Ovary (tissue), 3 donors: ENCODE measurements at regions not wholly inside any gene's neighbourhood (a gene's known extent, or its start where the extent isn't known, plus 50 kb on each side); places are given as distances from the start of the nearest gene placed in this dataset.

Experiments
- POLR2A ChIP-seq: fragments of 450-650 bp; IDR thresholded peaks from one replicate; pipeline ENCODE4 v1.6.1; 2017; ENCODE audit warnings: antibody characterized with exemption, mild to moderate bottlenecking, moderate library complexity
- TF ChIP-seq, protein P1 (sequence below), 3 donors: fragments of 450-650 bp in 2 of 3; fragments of 200-600 bp in 1 of 3; IDR thresholded peaks; one replicate each; pipeline versions ENCODE4 v1.5.1 to v1.8.0; 2016 to 2022; ENCODE audit warnings: antibody characterized with exemption in 3 of 3, mild to moderate bottlenecking in 1 of 3
- donor health status: DM: no; HTN: no; CAD: no.

DNA sequence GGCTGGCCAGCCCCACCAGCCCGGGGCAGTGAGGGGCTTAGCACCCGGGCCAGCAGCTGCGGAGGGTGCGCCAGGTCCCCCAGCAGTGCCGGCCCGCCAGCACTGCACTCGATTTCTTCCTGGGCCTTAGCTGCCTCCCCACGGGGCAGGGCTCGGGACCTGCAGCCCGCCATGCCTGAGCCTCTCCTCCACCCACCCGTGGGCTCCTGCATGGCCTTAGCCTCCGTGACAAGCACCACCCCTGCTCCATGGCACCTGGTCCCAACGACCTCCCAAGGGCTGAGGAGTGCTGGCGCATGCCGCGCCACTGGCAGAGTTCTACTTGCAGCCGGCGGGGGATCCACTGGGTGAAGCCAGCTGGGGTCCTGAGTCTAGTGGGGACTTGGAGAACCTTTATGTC, 452.6 kb downstream of the AGTPBP1 start:
- no peak for TF ChIP-seq POLR2A
- TF ChIP-seq, protein P1, sequence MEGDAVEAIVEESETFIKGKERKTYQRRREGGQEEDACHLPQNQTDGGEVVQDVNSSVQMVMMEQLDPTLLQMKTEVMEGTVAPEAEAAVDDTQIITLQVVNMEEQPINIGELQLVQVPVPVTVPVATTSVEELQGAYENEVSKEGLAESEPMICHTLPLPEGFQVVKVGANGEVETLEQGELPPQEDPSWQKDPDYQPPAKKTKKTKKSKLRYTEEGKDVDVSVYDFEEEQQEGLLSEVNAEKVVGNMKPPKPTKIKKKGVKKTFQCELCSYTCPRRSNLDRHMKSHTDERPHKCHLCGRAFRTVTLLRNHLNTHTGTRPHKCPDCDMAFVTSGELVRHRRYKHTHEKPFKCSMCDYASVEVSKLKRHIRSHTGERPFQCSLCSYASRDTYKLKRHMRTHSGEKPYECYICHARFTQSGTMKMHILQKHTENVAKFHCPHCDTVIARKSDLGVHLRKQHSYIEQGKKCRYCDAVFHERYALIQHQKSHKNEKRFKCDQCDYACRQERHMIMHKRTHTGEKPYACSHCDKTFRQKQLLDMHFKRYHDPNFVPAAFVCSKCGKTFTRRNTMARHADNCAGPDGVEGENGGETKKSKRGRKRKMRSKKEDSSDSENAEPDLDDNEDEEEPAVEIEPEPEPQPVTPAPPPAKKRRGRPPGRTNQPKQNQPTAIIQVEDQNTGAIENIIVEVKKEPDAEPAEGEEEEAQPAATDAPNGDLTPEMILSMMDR (IDR thresholded peaks at IDR 0.05) = no peak
